ENCODE measurements at regions not wholly inside any gene's neighbourhood (a gene's known extent, or its start where the extent isn't known, plus 50 kb on each side); places are given as distances from the start of the nearest gene placed in this dataset.

- TF ChIP-seq, protein P1, sequence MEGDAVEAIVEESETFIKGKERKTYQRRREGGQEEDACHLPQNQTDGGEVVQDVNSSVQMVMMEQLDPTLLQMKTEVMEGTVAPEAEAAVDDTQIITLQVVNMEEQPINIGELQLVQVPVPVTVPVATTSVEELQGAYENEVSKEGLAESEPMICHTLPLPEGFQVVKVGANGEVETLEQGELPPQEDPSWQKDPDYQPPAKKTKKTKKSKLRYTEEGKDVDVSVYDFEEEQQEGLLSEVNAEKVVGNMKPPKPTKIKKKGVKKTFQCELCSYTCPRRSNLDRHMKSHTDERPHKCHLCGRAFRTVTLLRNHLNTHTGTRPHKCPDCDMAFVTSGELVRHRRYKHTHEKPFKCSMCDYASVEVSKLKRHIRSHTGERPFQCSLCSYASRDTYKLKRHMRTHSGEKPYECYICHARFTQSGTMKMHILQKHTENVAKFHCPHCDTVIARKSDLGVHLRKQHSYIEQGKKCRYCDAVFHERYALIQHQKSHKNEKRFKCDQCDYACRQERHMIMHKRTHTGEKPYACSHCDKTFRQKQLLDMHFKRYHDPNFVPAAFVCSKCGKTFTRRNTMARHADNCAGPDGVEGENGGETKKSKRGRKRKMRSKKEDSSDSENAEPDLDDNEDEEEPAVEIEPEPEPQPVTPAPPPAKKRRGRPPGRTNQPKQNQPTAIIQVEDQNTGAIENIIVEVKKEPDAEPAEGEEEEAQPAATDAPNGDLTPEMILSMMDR (IDR thresholded peaks at IDR 0.05), result no peak
- TF ChIP-seq POLR2A (IDR thresholded peaks at IDR 0.05), result no peak
Measured at GRCh38 chr6:169906688-169907418, 155.4 kb downstream of the ERMARD start.
